HUES6 (cell line): ENCODE measurements at regions not wholly inside any gene's neighbourhood (a gene's known extent, or its start where the extent isn't known, plus 50 kb on each side); places are given as distances from the start of the nearest gene placed in this dataset.

Experiments
- H3K27ac ChIP-seq: 2 replicates; pipeline ENCODE4 v1.7.0; 2013; ENCODE audit warnings: low read depth, mild to moderate bottlenecking, low read length, inconsistent platforms
- H3K27me3 ChIP-seq: 2 replicates; pipeline ENCODE4 v1.6.1; 2013; ENCODE audit warnings: low read length; ENCODE audit not compliant: control insufficient read depth, insufficient read depth
- H3K36me3 ChIP-seq: 2 replicates; pipeline ENCODE4 v1.6.1; 2013; ENCODE audit warnings: low read length; ENCODE audit not compliant: control insufficient read depth, insufficient read depth
- H3K4me1 ChIP-seq: 2 replicates; pipeline ENCODE4 v1.6.1; 2013; ENCODE audit warnings: low read length; ENCODE audit not compliant: control insufficient read depth, insufficient read depth
- H3K4me3 ChIP-seq: 2 replicates; pipeline ENCODE4 v1.5.1; 2013; ENCODE audit warnings: low read depth, low read length
- H3K9ac ChIP-seq: one replicate; pipeline ENCODE4 v1.6.1; 2013; ENCODE audit warnings: mild to moderate bottlenecking, low read length
- H3K9me3 ChIP-seq: 2 replicates; pipeline ENCODE4 v1.6.1; 2013; ENCODE audit warnings: low read depth, low read length; ENCODE audit not compliant: control insufficient read depth, insufficient read depth

GRCh38 chr9:120080849-120081248 lies 499.1 kb downstream of the CDK5RAP2 start:
- Histone ChIP-seq H3K27ac (no peak overlapping the region), H3K4me1 (peaks cover 27% of the 10 kb centered on the region), H3K36me3 (no peaks in the 10 kb centered on the region), H3K4me3 (no peak overlapping the region), H3K9ac (no peak overlapping the region), H3K9me3 (peaks cover 17% of the 10 kb centered on the region), H3K27me3 (no peaks in the 10 kb centered on the region; the same call in 1 of the 2 replicates)

- Histone ChIP-seq H3K4me1 (peaks cover 28% of the 10 kb centered on the region), H3K9me3 (no peaks in the 10 kb centered on the region), H3K9ac (no peak overlapping the region), H3K4me3 (no peak overlapping the region), H3K36me3 (no peaks in the 10 kb centered on the region), H3K27ac (no peak overlapping the region), H3K27me3 (no peaks in the 10 kb centered on the region; the same call in 1 of the 2 replicates)
Measured at GRCh38 chr9:120078112-120078511, 501.9 kb downstream of the CDK5RAP2 start.

GRCh38 chr9:120071760-120072159 lies 508.2 kb downstream of the CDK5RAP2 start:
- Histone ChIP-seq H3K4me1 (0 out of 2 replicates have a peak, but pooled peaks cover 6% of the 10 kb centered on the region), H3K27ac (no peak overlapping the region), H3K4me3 (no peak overlapping the region), H3K9ac (no peak overlapping the region), H3K27me3 (no peaks in the 10 kb centered on the region), H3K9me3 (no peaks in the 10 kb centered on the region), H3K36me3 (no peaks in the 10 kb centered on the region)

- no peaks in the 10 kb centered on the region for H3K27me3 ChIP-seq
- no peak overlapping the region for H3K9ac ChIP-seq
- H3K9me3 ChIP-seq = no peaks in the 10 kb centered on the region
- H3K36me3 ChIP-seq = no peaks in the 10 kb centered on the region
- no peak overlapping the region for H3K4me3 ChIP-seq
- no peak overlapping the region for H3K27ac ChIP-seq
- H3K4me1 ChIP-seq = no peaks in the 10 kb centered on the region
Measured at GRCh38 chr9:120066315-120066714, 513.7 kb downstream of the CDK5RAP2 start.

- no peaks in the 10 kb centered on the region for H3K27me3 ChIP-seq
- no peaks in the 10 kb centered on the region for H3K4me1 ChIP-seq
- no peaks in the 10 kb centered on the region for H3K9me3 ChIP-seq
- no peak overlapping the region for H3K9ac ChIP-seq
- H3K27ac ChIP-seq = no peak overlapping the region
- no peaks in the 10 kb centered on the region for H3K36me3 ChIP-seq
- H3K4me3 ChIP-seq = no peak overlapping the region
Measured at GRCh38 chr9:120065151-120065550, 514.8 kb downstream of the CDK5RAP2 start.

GRCh38 chr9:120045011-120045410 lies 535.0 kb downstream of the CDK5RAP2 start:
- Histone ChIP-seq H3K9me3 (0 out of 2 replicates have a peak, but pooled peaks cover 8% of the 10 kb centered on the region), H3K9ac (no peak overlapping the region), H3K4me1 (peaks cover 6% of the 10 kb centered on the region; the same call in 1 of the 2 replicates), H3K36me3 (no peaks in the 10 kb centered on the region), H3K4me3 (no peak overlapping the region), H3K27me3 (no peaks in the 10 kb centered on the region), H3K27ac (no peak overlapping the region)

GRCh38 chr9:120043448-120043847 lies 536.5 kb downstream of the CDK5RAP2 start:
- H3K36me3 ChIP-seq = no peaks in the 10 kb centered on the region
- H3K27ac ChIP-seq = no peak overlapping the region

GRCh38 chr9:120040896-120041295 lies 539.1 kb downstream of the CDK5RAP2 start:
- Histone ChIP-seq H3K27ac (no peak overlapping the region), H3K9ac (no peak overlapping the region), H3K4me1 (peaks cover 9% of the 10 kb centered on the region; the same call in 1 of the 2 replicates), H3K27me3 (no peaks in the 10 kb centered on the region), H3K9me3 (no peaks in the 10 kb centered on the region), H3K36me3 (no peaks in the 10 kb centered on the region), H3K4me3 (no peak overlapping the region)

More at GRCh38 chr9:120043448-120043847, 536.5 kb downstream of the CDK5RAP2 start:
- peaks cover 9% of the 10 kb centered on the region; the same call in 1 of the 2 replicates for H3K4me1 ChIP-seq
- no peaks in the 10 kb centered on the region for H3K27me3 ChIP-seq
- no peak overlapping the region for H3K9ac ChIP-seq
- 0 out of 2 replicates have a peak, but pooled peaks cover 8% of the 10 kb centered on the region for H3K9me3 ChIP-seq
- H3K4me3 ChIP-seq = no peak overlapping the region

GRCh38 chr9:120038342-120038741 lies 541.6 kb downstream of the CDK5RAP2 start:
- H3K9ac ChIP-seq = no peak overlapping the region
- H3K9me3 ChIP-seq = no peaks in the 10 kb centered on the region
- H3K4me1 ChIP-seq = peaks cover 3% of the 10 kb centered on the region; the same call in 1 of the 2 replicates
- H3K27ac ChIP-seq = no peak overlapping the region
- H3K36me3 ChIP-seq = no peaks in the 10 kb centered on the region
- H3K27me3 ChIP-seq = no peaks in the 10 kb centered on the region
- H3K4me3 ChIP-seq = no peak overlapping the region

- no peak overlapping the region for H3K9ac ChIP-seq
- H3K36me3 ChIP-seq = no peaks in the 10 kb centered on the region
- no peak overlapping the region for H3K27ac ChIP-seq
- no peak overlapping the region for H3K4me3 ChIP-seq
- H3K27me3 ChIP-seq = no peaks in the 10 kb centered on the region
- H3K9me3 ChIP-seq = no peaks in the 10 kb centered on the region
- no peaks in the 10 kb centered on the region for H3K4me1 ChIP-seq
Measured at GRCh38 chr9:120032639-120033038, 547.3 kb downstream of the CDK5RAP2 start.

GRCh38 chr9:120030847-120031246 lies 549.1 kb downstream of the CDK5RAP2 start:
- Histone ChIP-seq H3K36me3 (no peaks in the 10 kb centered on the region), H3K4me3 (no peak overlapping the region), H3K27me3 (no peaks in the 10 kb centered on the region), H3K27ac (no peak overlapping the region), H3K9ac (no peak overlapping the region), H3K9me3 (no peaks in the 10 kb centered on the region), H3K4me1 (peaks cover 6% of the 10 kb centered on the region)

GRCh38 chr9:120018550-120018949 lies 561.4 kb downstream of the CDK5RAP2 start:
- Histone ChIP-seq H3K9ac (no peak overlapping the region), H3K4me1 (no peaks in the 10 kb centered on the region), H3K27ac (no peak overlapping the region), H3K27me3 (no peaks in the 10 kb centered on the region), H3K9me3 (no peaks in the 10 kb centered on the region), H3K4me3 (no peak overlapping the region), H3K36me3 (no peaks in the 10 kb centered on the region)
